ENCODE measurements at regions not wholly inside any gene's neighbourhood (a gene's known extent, or its start where the extent isn't known, plus 50 kb on each side); places are given as distances from the start of the nearest gene placed in this dataset.

DNA sequence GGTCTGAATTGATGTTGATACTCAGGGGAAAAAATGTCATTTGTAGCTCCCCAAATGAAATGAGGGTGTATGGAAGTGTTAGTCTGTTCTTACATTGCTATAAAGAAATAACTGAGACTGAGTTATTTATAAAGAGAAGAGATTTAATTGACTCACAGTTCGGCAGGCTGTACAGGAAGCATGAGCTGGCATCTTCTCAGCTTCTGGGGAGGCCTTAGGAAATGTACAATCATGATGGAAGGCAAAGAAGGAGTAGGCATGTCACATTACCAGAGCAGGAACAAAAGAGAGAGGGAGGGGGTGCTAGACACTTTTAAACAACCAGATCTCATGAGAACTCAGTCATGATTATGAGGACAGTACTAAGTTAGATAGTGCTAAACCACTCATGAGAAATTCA, 1199.9 kb upstream of the DIAPH2 start:
- TF ChIP-seq TARDBP (IDR thresholded peaks at IDR 0.05), result no peak
- TF ChIP-seq SUZ12 (IDR thresholded peaks at IDR 0.05), result no peak
- TF ChIP-seq ARNT (IDR thresholded peaks at IDR 0.05), result no peak
- TF ChIP-seq SP1 (IDR thresholded peaks at IDR 0.05), result no peak
- TF ChIP-seq BHLHE40 (IDR thresholded peaks at IDR 0.05; ENCODE audit: borderline replicate concordance), result no peak
- no peak for TF ChIP-seq FOXM1 (IDR thresholded peaks at IDR 0.05; ENCODE audit: borderline replicate concordance)
- TF ChIP-seq FOXK2 (IDR thresholded peaks at IDR 0.05), result no peak
- TF ChIP-seq FOXA1 (IDR thresholded peaks at IDR 0.05), result no peak
- no peak for TF ChIP-seq CTBP1 (IDR thresholded peaks at IDR 0.05; ENCODE audit: borderline replicate concordance)
- TF ChIP-seq HDGF (IDR thresholded peaks at IDR 0.05; ENCODE audit: borderline replicate concordance), result no peak
- no peak for TF ChIP-seq LEF1 (IDR thresholded peaks at IDR 0.05; ENCODE audit: borderline replicate concordance)
- no peak for TF ChIP-seq ZNF384 (IDR thresholded peaks at IDR 0.05)
